ENCODE measurements at regions not wholly inside any gene's neighbourhood (a gene's known extent, or its start where the extent isn't known, plus 50 kb on each side); places are given as distances from the start of the nearest gene placed in this dataset.

GRCh38 chr17:74150428-74151025, 53.0 kb upstream of the RPL38 start:
- peaks cover 59% of the 10 kb centered on the region for H3K27me3 Mint-ChIP-seq
- H3K27me3 ChIP-seq (ENCODE audit: control insufficient read depth in 1 of 2, insufficient read depth in 2 of 2, low read length in 2 of 2): peaks cover 8 to 9% of the 10 kb centered on the region in 2 experiments
- no peak for ATAC-seq (ENCODE audit: poor library complexity)
- intact Hi-C loops (cut with DNase I, micrococcal nuclease): no loop called here
- H3K36me3 ChIP-seq (ENCODE audit: insufficient read depth, low read length): no peaks in the 10 kb centered on the region
- no peaks in the 10 kb centered on the region for H3K4me1 ChIP-seq (ENCODE audit: insufficient read depth, low read length)
- ChIA-PET POLR2A (no interaction called here), CTCF (no interaction called here)
- no peak overlapping the region for H3K27ac ChIP-seq (ENCODE audit: low read depth in 1 of 2, low read length in 2 of 2)
- no peak overlapping the region for H3K27ac Mint-ChIP-seq
- no peaks in the 10 kb centered on the region for H3K36me3 Mint-ChIP-seq (ENCODE audit: low read depth)
- no peak overlapping the region for H3K4me3 Mint-ChIP-seq
- no peaks in the 10 kb centered on the region for H3K4me1 Mint-ChIP-seq (ENCODE audit: low read depth)
- TF ChIP-seq CTCF (IDR thresholded peaks at IDR 0.05): no peak
- no peaks in the 10 kb centered on the region for H3K9me3 Mint-ChIP-seq
- no peak for DNase-seq
- H3K9me3 ChIP-seq (ENCODE audit: control insufficient read depth in 1 of 2, insufficient read depth in 1 of 2, low read length in 2 of 2): peaks cover 0 to 7% of the 10 kb centered on the region in 2 experiments
- no peak overlapping the region for H3K4me3 ChIP-seq (ENCODE audit: low read length)

- Histone ChIP-seq H3K36me3 (ENCODE audit: insufficient read depth, low read length) (no peaks in the 10 kb centered on the region), H3K27ac (ENCODE audit: low read depth in 1 of 2, low read length in 2 of 2) (no peak overlapping the region), H3K4me1 (ENCODE audit: insufficient read depth, low read length) (no peaks in the 10 kb centered on the region), H3K4me3 (ENCODE audit: low read length) (no peak overlapping the region), H3K27me3 (ENCODE audit: control insufficient read depth in 1 of 2, insufficient read depth in 2 of 2, low read length in 2 of 2) (peaks cover 5 to 10% of the 10 kb centered on the region in 2 experiments), H3K9me3 (ENCODE audit: control insufficient read depth in 1 of 2, insufficient read depth in 1 of 2, low read length in 2 of 2) (peaks cover 0 to 12% of the 10 kb centered on the region in 2 experiments)
- ChIA-PET CTCF (no interaction called here), POLR2A (no interaction called here)
- Mint-ChIP-seq H3K4me3 (no peak overlapping the region), H3K4me1 (ENCODE audit: low read depth) (no peaks in the 10 kb centered on the region), H3K36me3 (ENCODE audit: low read depth) (no peaks in the 10 kb centered on the region), H3K27me3 (peaks cover 50% of the 10 kb centered on the region), H3K9me3 (no peaks in the 10 kb centered on the region), H3K27ac (no peak overlapping the region)
- DNase-seq (no peak), ATAC-seq (ENCODE audit: poor library complexity) (no peak)
- TF ChIP-seq CTCF (IDR thresholded peaks at IDR 0.05): no peak
- intact Hi-C loops (cut with DNase I, micrococcal nuclease): no loop called here
Observed at GRCh38 chr17:74151551-74152315, 51.7 kb upstream of the RPL38 start.

- Mint-ChIP-seq H3K9me3 (no peaks in the 10 kb centered on the region), H3K4me3 (no peak overlapping the region), H3K36me3 (ENCODE audit: low read depth) (no peaks in the 10 kb centered on the region), H3K4me1 (ENCODE audit: low read depth) (no peaks in the 10 kb centered on the region), H3K27me3 (peaks cover 43% of the 10 kb centered on the region), H3K27ac (no peak overlapping the region)
- no peak overlapping the region for H3K27ac ChIP-seq (ENCODE audit: low read depth in 1 of 2, low read length in 2 of 2)
- ChIA-PET CTCF (no interaction called here), POLR2A (no interaction called here)
- no peak overlapping the region for H3K4me3 ChIP-seq (ENCODE audit: low read length)
- no peaks in the 10 kb centered on the region for H3K36me3 ChIP-seq (ENCODE audit: insufficient read depth, low read length)
- ATAC-seq (ENCODE audit: poor library complexity) (no peak), DNase-seq (no peak)
- H3K27me3 ChIP-seq (ENCODE audit: control insufficient read depth in 1 of 2, insufficient read depth in 2 of 2, low read length in 2 of 2): peaks cover 3 to 7% of the 10 kb centered on the region in 2 experiments
- H3K9me3 ChIP-seq (ENCODE audit: control insufficient read depth in 1 of 2, insufficient read depth in 1 of 2, low read length in 2 of 2): peaks cover 0 to 9% of the 10 kb centered on the region in 2 experiments
- intact Hi-C loops (cut with DNase I, micrococcal nuclease): no loop called here
- TF ChIP-seq CTCF (IDR thresholded peaks at IDR 0.05): no peak
- no peaks in the 10 kb centered on the region for H3K4me1 ChIP-seq (ENCODE audit: insufficient read depth, low read length)
Observed at GRCh38 chr17:74152591-74153455, 50.7 kb upstream of the RPL38 start.

Measured in CD4-positive, alpha-beta T cell (primary cell).